ENCODE measurements at regions not wholly inside any gene's neighbourhood (a gene's known extent, or its start where the extent isn't known, plus 50 kb on each side); places are given as distances from the start of the nearest gene placed in this dataset.

DNA sequence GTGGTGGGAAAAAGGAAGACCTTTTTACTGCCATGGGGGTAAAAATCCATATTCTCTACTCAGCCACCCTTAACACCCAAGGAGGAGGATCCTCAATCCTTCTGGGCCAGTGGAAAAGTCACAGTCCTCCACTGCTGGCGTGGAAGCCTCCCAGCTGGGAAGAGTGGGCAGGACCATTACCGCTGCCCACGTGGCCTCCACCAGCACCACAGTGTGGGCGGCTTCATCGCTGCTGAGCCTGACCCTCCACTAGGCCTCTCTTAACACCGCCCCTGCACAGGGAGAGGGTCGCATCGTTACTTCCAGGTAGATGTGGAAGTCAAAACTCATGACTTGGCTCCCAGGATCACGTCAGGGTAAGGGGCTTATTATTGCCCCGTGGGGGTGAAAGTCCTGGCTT is 656.5 kb downstream of the SUCLG1 start:
- TF ChIP-seq GATA3 (IDR thresholded peaks at IDR 0.05; ENCODE audit: low read depth, low read length) (no peak), GATA2 (IDR thresholded peaks at IDR 0.05; ENCODE audit: low read depth, low read length) (no peak)

Measured in SH-SY5Y (cell line).